A673 (cell line): ENCODE measurements at regions not wholly inside any gene's neighbourhood (a gene's known extent, or its start where the extent isn't known, plus 50 kb on each side); places are given as distances from the start of the nearest gene placed in this dataset.
A peak's percentile ranks its signal among the peaks of the same experiment; 100 is the strongest.

Source experiments
- BruUV-seq: library from RNA; stranded (reverse); fragments of 400-500 nt; replicated peaks from 2 replicates; lab custom pipeline; 2021; lab: Mats Ljungman, UMichigan
- CTCF ChIA-PET: fragments of 300-600 bp; sonication (Branson Sonifier 250); formaldehyde crosslinking; loops from one replicate; lab custom pipeline; 2022; ENCODE audit warnings: antibody characterized with exemption; lab: Charles Lee
- POLR2A ChIA-PET: fragments of 300-600 bp; sonication (Branson Sonifier 250); formaldehyde crosslinking; loops from one replicate; lab custom pipeline; 2022; ENCODE audit warnings: antibody characterized with exemption; ENCODE audit not compliant: low non-redundant PET; lab: Charles Lee
- DNase-seq: peaks from one replicate; pipeline ENCODE4 v3.0.0-alpha.2; 2015; ENCODE audit warnings: low spot score
- H3K27ac ChIP-seq: fragments of 200-600 bp; sonication (generic); 2 replicates; pipeline ENCODE4 v1.5.1; 2016; ENCODE audit warnings: mixed run types, low read depth, mild to moderate bottlenecking, mixed read lengths, antibody characterized with exemption, low read length; ENCODE audit not compliant: poor library complexity, severe bottlenecking
- H3K27me3 ChIP-seq: fragments of 200-600 bp; sonication (generic); replicated peaks from 2 replicates; pipeline ENCODE4 v1.6.1; 2017; ENCODE audit warnings: mixed run types, low read depth, mild to moderate bottlenecking, mixed read lengths, antibody characterized with exemption, low read length; ENCODE audit not compliant: insufficient read depth, poor library complexity
- H3K36me3 ChIP-seq: fragments of 200-600 bp; sonication (generic); 2 replicates; pipeline ENCODE4 v1.6.1; 2016; ENCODE audit warnings: mixed run types, mild to moderate bottlenecking, mixed read lengths, antibody characterized with exemption, low read length; ENCODE audit not compliant: insufficient read depth, poor library complexity, severe bottlenecking
- H3K4me1 ChIP-seq: fragments of 200-600 bp; sonication (generic); 2 replicates; pipeline ENCODE4 v1.6.1; 2017; ENCODE audit warnings: mixed run types, mild to moderate bottlenecking, mixed read lengths, antibody characterized with exemption, low read length; ENCODE audit not compliant: insufficient read depth, poor library complexity, severe bottlenecking
- H3K4me3 ChIP-seq: fragments of 200-600 bp; sonication (generic); 2 replicates; pipeline ENCODE4 v1.5.1; 2016; ENCODE audit warnings: low read depth, mixed run types, mild to moderate bottlenecking, mixed read lengths, low read length; ENCODE audit not compliant: poor library complexity, severe bottlenecking
- H3K9me3 ChIP-seq: fragments of 200-600 bp; sonication (generic); 2 replicates; pipeline ENCODE4 v1.6.1; 2016; ENCODE audit warnings: mixed run types, low read depth, mild to moderate bottlenecking, mixed read lengths, antibody characterized with exemption, low read length; ENCODE audit not compliant: poor library complexity, severe bottlenecking
- CTCF ChIP-seq: fragments of 300-800, 200-600 bp; sonication (generic); conservative IDR thresholded peaks from 2 replicates; pipeline ENCODE4 v1.5.1; 2017; ENCODE audit warnings: low read depth, mild to moderate bottlenecking, antibody characterized with exemption, low read length, moderate library complexity, mixed read lengths
- EZH2 ChIP-seq: fragments of 200-600 bp; sonication (generic); IDR thresholded peaks from 2 replicates; pipeline ENCODE4 v1.6.1; 2017; ENCODE audit warnings: borderline replicate concordance, low read depth, mild to moderate bottlenecking, mixed read lengths, antibody characterized with exemption, low read length; ENCODE audit not compliant: poor library complexity, severe bottlenecking
- intact Hi-C: fragments of 100-400 bp; cut with micrococcal nuclease; formaldehyde crosslinking; loops from one replicate; pipeline ENCODE4 v1.10.0; 2022; ENCODE audit not compliant: unreplicated experiment

- Histone ChIP-seq H3K4me1 (peaks cover 3% of the 10 kb centered on the region), H3K27me3 (no peaks in the 10 kb centered on the region), H3K9me3 (no peaks in the 10 kb centered on the region), H3K27ac (no peak overlapping the region), H3K4me3 (no peak overlapping the region), H3K36me3 (no peaks in the 10 kb centered on the region)
- intact Hi-C loops: no loop called here
- peak; percentile 2 for DNase-seq
- ChIA-PET POLR2A (no interaction called here), CTCF (no interaction called here)
- no TSS peak for BruUV-seq
- no peak for TF ChIP-seq CTCF
- TF ChIP-seq EZH2: no peak
Measured at GRCh38 chr4:29653221-29653620, 1066.9 kb upstream of the PCDH7 start.

GRCh38 chr4:29680644-29681043, 1039.5 kb upstream of the PCDH7 start:
- Histone ChIP-seq H3K36me3 (no peaks in the 10 kb centered on the region), H3K27ac (no peak overlapping the region), H3K9me3 (no peaks in the 10 kb centered on the region), H3K4me1 (no peaks in the 10 kb centered on the region), H3K4me3 (no peak overlapping the region), H3K27me3 (no peaks in the 10 kb centered on the region)
- DNase-seq: no peak
- intact Hi-C loops: no loop called here
- TF ChIP-seq CTCF (no peak), EZH2 (no peak)
- POLR2A ChIA-PET: no interaction called here
- CTCF ChIA-PET: no interaction called here
- BruUV-seq: no TSS peak

- Histone ChIP-seq H3K9me3 (no peaks in the 10 kb centered on the region), H3K27ac (no peak overlapping the region), H3K36me3 (no peaks in the 10 kb centered on the region), H3K27me3 (no peaks in the 10 kb centered on the region), H3K4me3 (no peak overlapping the region), H3K4me1 (no peaks in the 10 kb centered on the region)
- intact Hi-C loops: no loop called here
- ChIA-PET POLR2A (no interaction called here), CTCF (no interaction called here)
- no peak for TF ChIP-seq CTCF
- TF ChIP-seq EZH2: no peak
- no TSS peak for BruUV-seq
- no peak for DNase-seq
Measured at GRCh38 chr4:29704059-29704458, 1016.1 kb upstream of the PCDH7 start.
